ENCODE measurements at regions not wholly inside any gene's neighbourhood (a gene's known extent, or its start where the extent isn't known, plus 50 kb on each side); places are given as distances from the start of the nearest gene placed in this dataset.
"Not testable (repeated sequence)": the region's sequence is repeated elsewhere in the genome, so short reads cannot be mapped to it uniquely, and the experiment has no call there.

DNA sequence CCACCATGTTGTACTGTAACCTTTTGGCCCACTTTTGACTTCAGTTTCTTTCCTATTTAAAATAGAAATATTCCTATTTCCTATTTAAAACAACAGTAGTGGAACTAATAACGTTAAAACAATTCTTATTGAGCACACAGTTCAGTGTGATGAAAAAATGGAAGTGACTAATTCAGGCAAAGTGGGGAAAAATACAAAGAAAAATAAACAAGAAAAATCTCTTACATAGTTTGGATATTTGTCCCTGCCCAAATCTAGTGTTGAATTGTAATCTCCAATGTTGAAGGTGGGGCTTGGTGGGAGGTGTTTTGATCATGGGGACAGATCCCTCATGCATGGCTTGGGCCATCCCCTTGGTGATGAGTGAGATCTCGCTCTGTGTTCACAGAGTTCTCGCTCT is 198.1 kb upstream of the CPHXL start:
- DNase-seq (ENCODE audit: low spot score), result no peak

DNA sequence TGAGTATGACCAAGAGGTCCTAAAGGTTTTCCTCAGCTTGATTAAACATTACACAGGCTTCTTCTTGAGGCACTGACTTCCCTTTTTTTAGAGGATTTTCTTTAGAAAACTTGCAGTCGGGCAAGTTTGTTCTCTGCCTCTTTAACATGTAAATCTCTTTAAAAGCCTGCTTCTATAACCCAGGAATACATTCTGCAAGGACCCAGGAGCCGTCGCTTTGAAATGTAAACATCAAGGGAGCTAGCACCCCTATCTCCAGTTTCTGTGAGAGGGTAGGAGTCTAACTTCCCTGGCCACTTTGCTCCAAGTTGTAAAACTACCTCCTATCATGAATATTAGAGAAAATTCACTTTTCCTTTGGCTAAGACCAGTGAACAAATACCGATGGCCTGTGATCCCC is 201.5 kb upstream of the CPHXL start:
- DNase-seq (ENCODE audit: low spot score), result no peak

DNA sequence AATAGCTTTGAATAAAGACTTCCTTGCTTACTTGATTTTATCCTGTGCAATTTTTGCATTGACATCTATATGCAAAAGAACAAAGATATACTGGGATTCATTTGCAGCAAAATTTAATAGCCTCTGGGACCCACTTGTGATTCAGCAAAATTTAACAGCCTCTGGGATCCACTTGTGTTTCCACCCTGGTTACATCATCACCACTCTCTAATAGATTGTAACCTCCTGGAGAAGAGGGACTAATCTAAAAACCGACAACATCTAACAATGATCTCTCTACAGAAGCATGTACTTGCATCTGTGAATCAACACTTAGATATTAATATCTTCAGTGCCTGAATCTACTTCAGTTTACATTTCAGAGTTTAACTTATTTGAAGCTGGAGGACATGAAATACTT is 202.0 kb upstream of the CPHXL start:
- no peak for DNase-seq (ENCODE audit: low spot score)

DNA sequence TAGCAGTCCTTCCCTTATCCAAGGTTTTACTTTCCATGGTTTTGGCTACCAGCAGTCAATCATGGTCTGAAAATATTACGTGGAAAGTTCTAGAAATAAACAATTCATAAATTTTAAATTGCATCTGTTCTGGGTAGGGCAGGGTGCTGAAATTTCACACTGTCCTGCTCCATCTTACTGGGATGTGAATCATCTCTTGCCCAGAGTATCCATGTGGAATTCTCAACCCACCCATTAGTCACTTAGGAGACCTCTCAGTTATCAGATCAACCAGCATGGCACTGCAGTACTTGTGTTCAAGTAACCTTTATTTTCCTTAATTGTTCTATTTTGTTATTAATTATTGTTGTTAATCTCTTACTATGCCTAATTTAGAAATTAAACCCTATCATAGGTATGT is 202.8 kb upstream of the CPHXL start:
- no peak for DNase-seq (ENCODE audit: low spot score)

DNA sequence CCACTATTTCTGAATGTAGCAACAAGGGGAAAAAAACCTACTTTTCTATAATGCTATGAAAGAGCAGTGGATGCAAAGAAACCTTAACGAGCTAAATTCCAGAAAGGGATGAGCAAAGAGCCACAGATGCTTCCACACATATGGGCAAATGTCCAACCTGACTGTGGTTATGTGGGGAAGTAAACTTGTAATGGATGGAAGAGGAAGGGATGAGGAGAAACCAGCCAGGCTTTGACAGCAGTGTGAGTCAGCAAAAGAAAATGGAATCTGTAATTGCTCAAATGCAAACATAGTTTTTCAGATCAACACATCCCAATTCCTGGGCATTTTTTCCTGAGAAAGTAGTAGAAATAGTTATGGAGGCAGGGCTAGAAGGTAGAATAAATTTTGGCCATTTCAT is 204.8 kb upstream of the CPHXL start:
- DNase-seq (ENCODE audit: low spot score), result no peak

DNA sequence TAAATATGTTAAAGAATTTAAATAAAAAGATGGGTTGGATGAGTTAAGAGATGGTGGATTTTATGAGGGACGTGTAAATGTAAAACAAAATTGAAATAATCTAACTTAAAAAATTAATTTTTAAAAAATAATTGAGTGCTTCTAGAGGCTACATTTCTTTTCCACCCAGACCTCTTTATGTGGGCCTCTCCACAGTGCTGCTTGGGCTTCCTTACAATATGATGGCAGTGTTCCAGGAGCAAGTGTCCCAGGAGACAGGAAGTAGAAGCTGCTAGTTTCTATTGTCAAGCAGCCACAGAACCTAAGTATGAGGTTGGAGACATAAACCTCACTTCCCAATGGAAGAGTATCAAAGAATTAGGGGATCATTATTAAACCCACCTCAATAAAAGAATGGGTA is 205.7 kb upstream of the CPHXL start:
- DNase-seq (ENCODE audit: low spot score), result no peak

DNA sequence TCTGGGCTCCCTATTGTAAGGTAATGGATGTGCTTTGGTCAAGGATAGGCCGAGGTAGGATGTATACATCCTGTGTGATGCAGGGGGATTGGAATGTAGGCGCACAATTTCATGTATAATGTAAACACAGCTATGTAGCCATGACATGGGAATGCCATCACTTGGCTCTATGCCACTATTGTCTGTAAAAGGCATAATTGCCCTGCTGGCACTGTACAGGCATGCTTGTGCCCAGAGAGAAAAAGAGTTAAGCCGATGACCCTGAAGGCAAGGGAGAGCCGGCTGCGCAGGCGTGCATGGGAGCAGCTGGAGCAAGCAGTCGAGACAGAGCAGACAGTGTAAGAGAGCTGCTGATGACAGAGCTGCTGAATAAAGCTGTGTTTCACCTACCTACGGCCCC is 212.5 kb upstream of the CPHXL start:
- no peak for DNase-seq (ENCODE audit: low spot score)

DNA sequence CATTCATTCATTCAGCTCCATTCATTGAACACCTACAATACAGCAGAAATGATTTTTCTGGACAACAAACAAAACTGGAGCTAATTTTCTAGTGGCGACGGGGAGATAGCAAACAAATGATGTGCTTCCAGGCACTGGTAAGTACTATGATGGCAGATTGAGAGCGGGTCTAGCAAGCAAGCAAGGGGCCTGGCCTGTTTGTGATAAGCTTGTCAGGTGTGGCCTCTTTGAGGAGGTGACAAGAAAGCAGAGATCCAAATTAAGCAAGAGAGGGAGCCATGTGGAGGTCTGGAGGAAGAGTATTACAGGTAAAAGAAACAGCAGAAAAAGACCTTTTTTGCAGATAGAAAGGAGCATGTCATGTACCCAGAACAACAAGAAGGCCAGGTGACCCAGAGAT is 216.1 kb upstream of the CPHXL start:
- DNase-seq (ENCODE audit: low spot score), result no peak

DNA sequence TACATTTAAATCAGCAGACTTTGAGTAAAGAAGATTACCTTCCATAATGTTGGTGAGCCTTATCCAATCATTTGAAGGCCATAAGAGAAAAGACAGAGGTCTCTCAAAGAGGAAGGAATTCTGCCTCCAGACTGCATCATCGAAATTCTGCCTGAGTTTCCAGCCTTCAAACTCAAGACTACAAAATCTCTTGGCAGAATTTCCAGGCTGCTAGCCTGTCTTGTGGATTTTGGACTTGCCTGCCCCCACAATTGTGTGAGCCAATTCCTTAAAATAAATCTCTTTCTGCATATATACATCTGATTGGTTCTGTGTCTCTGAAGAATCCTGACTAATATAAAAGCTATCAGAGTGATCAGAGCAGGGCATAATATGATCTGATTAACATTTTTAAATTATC is 216.6 kb upstream of the CPHXL start:
- no peak for DNase-seq (ENCODE audit: low spot score)

DNA sequence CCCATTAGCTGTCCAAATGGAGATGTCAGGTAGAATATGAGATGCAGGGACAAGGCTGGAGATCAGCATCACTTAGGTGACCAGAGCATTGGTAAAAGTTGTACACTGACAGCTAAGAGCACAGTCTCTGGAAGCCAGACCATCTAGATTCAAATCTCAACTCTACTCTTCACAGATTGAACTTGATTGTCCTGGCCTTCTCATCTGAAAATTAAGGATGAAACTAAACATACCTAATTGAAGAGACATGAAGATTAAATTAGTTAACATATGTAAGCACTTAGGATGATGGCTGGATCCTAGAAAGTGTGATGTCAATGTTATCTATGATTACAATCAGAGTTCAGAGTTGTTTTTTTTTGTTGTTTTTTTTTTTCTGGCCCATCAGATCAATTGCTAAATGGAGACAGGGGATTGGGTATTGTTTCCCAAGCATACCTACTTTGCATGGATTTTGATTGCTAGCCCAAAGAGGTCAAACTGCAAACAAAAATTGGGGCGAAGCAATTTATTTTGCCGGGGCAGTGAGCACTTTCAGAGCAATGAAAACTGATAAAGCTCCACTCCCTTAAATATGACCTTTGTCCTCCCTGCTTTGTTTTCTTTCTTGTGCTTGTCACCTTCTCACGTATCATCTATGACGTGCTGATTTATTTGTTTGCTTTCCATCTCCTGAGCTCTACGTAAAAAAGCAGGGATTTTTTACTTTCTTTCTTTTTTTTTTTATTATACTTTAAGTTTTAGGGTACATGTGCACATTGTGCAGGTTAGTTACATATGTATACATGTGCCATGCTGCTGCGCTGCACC is 217.6 kb upstream of the CPHXL start:
- DNase-seq (ENCODE audit: low spot score), result no peak

DNA sequence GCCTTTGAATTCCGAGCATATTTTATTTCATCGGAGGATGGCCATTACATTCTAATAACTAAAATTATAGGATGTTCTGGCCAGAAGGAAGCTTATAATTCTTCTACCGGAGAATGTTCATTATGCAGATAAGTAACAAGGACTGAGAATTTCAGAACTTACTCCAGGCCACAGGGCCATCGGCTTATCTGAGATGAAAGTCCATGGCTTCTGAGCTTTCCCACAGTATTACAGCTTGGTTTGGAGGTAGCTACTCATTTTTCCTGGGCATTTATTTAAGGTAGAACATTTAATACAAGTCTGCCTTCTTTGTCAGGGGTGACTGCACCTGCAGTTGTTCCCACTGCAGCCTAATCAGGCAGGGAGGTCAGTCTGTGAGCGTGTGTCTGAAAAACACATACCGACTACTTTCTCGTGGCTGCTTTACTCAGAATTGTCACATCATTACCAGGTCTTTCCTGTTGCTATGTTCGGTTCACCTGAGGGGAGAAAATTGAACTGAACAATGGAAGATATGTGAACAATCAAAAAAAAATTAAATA is 219.7 kb upstream of the CPHXL start:
- DNase-seq (ENCODE audit: low spot score), result no peak

DNA sequence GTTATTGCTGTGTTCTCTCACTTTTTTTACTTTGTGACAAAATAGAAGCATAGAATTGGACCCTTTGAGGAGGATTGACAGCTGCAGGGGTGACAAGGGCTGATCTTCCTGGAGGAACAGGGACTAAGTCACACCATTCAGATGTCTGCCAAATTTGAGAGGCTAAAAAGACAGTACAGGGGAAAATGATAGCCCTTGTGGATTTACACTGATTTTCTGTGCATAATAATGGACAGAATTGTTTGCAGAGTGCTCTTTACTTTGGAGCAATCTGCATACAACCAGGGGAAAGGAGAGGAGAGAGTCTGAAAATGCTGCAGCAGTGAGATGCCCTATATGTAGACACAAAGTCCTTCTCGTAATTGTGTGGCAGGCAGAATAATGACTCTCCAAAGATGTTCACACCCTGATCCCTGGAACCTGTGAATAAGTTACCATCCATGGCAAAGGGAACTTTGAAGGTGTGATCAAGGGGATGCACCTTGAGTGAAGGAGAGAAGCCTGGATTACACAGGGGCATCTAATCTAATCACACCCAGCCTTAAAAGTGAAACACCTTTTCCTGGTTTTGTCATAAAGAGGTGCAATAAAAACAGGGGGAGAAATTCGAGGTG is 221.4 kb upstream of the CPHXL start:
- no peak for DNase-seq (ENCODE audit: low spot score)

DNA sequence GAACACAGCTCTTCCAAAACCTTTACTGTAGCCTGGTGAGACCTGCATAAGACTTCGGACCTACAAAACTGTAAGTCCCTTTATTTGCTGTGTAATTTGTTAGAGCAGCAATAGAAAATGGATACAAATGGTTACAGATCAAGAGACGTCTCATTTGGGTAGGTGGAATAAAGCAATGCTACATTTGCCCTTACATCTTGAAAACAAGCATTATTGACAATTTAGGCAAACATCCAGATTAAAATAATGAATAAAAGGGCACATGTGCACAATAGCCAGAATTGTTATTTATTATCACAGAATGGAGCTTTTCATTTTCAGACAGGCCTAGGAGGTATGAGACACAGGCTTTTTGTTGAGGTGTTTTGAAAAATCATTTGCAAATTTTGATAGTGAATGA is 222.2 kb upstream of the CPHXL start:
- DNase-seq (ENCODE audit: low spot score), result no peak

DNA sequence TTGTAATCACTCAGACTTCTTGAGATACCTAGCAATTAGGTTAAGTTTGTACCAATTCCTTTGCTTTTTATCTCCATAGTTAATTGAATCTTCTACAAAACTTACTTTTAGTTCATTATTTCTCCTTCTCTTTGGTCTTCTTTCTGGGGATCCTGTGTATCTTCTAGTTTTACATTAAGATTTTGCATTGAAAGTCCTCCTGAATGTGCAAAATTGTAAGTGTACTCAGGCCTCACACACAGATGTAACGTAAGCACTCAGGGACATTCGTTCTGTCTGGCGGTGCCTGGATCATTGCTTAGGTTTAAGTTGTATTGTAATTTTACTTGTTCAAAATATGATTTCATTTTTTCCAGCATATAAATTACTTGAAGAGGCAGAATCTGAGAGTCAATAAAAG is 222.6 kb upstream of the CPHXL start:
- DNase-seq (ENCODE audit: low spot score), result no peak

DNA sequence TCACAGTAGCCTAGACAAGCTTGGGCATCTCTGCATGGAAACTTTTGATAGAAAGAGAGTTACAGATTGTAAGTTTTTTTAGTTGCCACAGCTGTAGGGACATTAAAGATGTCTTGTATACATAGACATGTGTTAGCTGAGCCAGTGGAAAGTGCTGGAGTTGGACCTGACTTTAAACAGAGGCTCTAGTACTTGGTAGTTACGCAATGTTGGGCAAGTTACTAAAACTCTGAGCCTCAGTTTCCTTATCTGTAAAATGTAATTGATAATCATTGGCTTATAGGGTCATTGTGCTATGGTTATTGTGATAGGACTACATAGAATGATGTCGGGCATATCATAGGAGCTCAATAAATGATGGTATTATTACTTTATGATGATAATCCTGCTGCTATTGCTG is 225.8 kb upstream of the CPHXL start:
- DNase-seq (ENCODE audit: low spot score), result no peak

DNA sequence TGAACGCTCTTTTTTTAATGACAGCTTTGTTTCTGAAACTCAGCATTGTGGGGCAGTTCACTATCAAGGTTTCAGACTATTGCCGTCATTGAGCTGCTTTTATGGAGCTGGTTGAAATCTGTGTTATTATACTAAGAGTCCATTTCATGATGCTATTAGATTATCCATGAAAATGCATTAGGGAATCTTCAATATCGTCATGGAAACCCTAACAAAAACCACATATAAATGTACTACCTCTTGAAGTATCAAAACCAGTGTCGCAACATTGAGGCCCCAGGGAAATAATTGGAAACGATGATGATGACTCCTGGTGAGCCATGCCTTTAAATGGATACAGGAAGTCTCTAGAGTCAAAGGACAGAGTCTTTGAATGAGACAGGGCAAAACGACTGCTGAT is 231.6 kb upstream of the CPHXL start:
- no peak for DNase-seq (ENCODE audit: low spot score)

DNA sequence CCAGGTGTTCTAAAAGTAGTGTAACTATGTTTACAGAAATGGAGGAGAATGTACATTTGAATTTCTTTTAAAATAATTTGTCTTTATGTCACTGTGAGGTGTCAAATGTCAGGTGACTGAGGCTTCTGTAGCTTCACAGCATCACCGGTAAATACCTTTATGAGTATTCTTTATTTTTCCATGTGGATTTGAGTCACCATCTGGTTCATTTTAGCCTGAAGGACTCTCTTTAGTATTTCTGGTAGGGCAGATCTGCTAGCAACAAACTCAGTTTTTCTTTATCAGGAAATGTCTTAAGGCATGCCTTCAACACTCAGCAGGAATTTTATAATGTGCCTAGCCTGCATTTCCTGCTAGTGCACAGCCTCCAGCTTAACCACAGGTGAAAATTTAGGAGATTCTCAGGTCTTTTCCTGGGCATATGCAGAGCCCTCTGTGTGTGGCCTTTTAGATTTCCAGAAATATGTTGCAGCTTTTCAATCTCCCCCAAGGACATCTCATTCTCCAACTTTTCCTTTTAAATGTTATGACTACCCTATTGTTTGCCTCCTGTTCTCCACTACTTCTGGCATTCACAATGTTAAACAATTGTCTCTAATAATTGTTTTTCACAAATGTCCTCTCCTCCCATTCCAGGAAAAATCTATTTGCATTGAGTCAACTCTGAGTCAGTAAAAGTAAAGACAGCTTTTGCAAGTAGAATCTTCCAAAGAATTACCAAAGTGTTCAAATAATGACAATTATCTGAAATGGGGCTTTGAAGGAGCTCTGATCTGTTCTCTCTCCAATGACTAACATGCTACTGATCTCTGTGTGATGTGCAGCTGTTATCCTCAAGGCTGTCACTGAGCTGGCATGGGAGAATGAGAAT is 239.4 kb upstream of the CPHXL start:
- no peak for DNase-seq (ENCODE audit: low spot score)

DNA sequence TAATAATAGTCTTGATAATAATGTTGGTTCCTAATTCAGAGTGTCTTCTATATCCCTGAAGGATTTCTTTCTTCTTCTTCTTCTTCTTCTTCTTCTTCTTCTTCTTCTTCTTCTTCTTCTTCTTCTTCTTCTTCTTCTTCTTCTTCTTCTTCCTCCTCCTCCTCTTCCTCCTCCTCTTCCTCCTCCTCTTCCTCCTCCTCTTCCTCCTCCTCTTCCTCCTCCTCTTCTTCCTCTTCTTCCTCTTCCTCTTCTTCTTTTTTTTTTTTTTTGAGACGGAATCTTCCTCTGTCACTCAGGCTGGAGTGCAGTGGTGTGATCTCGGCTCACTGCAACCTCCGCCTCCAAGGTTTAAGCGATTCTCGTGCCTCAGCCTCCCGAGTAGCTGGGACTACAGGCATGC is 242.8 kb upstream of the CPHXL start:
- not testable (repeated sequence) for DNase-seq (ENCODE audit: low spot score)

DNA sequence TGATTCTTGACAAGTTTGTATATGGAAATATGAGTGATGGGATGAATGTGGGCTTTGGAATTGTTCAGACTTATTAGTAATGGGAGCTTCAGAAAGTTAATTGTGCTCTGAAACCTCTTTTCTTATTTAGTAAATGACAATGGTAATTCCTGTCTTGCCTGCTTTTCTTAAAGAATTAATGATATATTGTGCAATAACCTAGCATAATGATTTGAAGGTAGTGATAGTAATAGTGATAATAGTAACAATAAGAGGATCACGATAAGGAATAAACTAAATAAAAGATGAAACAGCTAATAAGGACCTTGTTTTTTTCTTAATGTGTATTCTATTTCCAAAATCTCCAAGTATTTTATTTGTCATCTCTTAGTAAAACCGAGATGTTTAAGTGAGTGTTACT is 245.0 kb upstream of the CPHXL start:
- DNase-seq (ENCODE audit: low spot score), result no peak

DNA sequence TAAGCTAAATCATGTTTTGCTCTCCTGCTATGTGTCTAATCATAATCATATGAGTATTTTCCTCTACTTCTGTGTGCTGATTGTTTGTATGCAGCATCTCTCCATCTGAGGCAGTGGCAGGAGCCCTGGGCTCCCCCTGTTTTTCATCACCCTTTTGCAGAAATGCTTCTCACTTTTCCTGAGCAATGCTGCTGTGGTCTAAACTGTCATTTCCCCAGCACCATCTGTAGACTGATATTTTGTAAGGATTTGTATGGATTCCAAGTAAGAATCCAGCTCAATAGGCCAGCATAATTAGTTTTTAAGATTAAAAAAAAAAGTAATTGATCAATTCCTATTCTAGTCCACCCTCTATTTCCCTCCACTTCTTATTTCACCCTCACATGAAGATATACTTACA is 257.0 kb upstream of the CPHXL start:
- DNase-seq (ENCODE audit: low spot score), result no peak

DNA sequence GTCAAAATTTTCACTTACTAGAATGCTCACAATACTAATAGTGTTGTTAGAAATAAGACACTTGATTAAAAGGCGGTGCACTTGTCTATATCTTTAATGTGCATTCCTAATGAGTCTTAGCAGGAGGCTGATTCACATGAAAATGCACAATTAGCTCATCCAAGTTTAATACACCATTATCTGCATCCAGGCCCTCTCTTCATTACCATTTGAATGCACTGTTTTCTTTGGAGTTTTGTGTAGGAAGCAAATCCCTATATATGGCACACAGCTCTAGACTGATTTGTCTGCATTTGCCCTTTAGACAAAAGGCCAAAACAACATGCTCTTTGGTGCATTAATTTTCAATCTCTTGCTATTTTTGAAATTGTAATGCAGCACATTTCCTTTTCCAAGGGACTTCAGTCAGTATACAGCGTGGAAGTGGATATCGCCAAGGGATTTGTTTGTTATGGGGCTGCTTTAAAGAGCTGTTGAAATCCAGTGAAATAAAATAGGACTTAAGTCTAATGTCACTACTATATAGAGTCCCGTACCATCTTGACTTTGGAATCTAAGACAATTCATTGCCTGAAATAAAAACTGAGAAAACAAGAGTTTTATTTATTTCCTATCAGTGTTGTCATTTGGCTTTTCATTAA is 257.6 kb upstream of the CPHXL start:
- no peak for DNase-seq (ENCODE audit: low spot score)

DNA sequence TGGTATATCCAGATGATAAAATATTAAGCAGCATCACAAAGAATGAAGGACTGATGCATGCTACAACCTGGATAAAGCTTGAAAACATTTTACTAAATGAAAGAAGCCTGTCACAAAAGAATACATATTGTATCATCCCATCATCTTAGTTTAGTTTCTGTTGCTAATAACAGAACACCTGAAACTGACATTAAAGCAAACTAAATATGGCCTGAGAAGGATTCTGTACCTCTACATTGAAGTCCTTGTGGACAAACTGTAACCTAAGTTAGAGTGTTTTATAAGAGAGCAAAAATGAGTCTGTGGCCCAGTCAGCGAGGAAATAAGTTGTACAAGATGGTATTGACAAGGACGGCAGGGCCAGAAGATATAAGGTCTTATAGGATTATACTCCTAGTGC is 261.0 kb upstream of the CPHXL start:
- DNase-seq (ENCODE audit: low spot score), result no peak

Measured in hematopoietic multipotent progenitor cell treated with erythropoietin and hydrocortisone succinate and interleukin-3 and kit ligand, for 17 days (in vitro differentiated cells).